Natural killer cell (primary cell): ENCODE measurements at regions not wholly inside any gene's neighbourhood (a gene's known extent, or its start where the extent isn't known, plus 50 kb on each side); places are given as distances from the start of the nearest gene placed in this dataset.

Experiments used
- ATAC-seq, 3 donors: fragments of 150-1000 bp in 2 of 3; fragments of 200-7000 bp in 1 of 3; cut with Tn5 transposase; 1 replicate in 1 of 3; 2 replicates in 2 of 3; pipeline ENCODE4 v1.10.0; 2021; ENCODE audit warnings: mild to moderate bottlenecking in 2 of 3, moderate library complexity in 2 of 3
- DNase-seq, 2 donors: peaks; one replicate each; pipeline versions ENCODE4 v3.0.0 to v3.0.0-alpha.2; 2013 to 2021; ENCODE audit warnings: mixed read lengths in 1 of 2
- H3K27ac ChIP-seq: one replicate; pipeline ENCODE4 v1.5.1; 2013; ENCODE audit warnings: mild to moderate bottlenecking, low read length
- H3K27me3 ChIP-seq: one replicate; pipeline ENCODE4 v1.6.1; 2013; ENCODE audit warnings: low read length; ENCODE audit not compliant: control insufficient read depth, insufficient read depth
- H3K36me3 ChIP-seq: one replicate; pipeline ENCODE4 v1.6.1; 2013; ENCODE audit warnings: low read length; ENCODE audit not compliant: control insufficient read depth, insufficient read depth
- H3K4me1 ChIP-seq: one replicate; pipeline ENCODE4 v1.6.1; 2013; ENCODE audit warnings: low read length; ENCODE audit not compliant: control insufficient read depth, insufficient read depth
- H3K4me3 ChIP-seq: one replicate; pipeline ENCODE4 v1.5.1; 2013; ENCODE audit warnings: low read length
- H3K9me3 ChIP-seq: one replicate; pipeline ENCODE4 v1.6.1; 2013; ENCODE audit warnings: low read length; ENCODE audit not compliant: control insufficient read depth, insufficient read depth
- H3K27ac Mint-ChIP-seq, 2 donors: one replicate each; pipeline ENCODE4 v1.8.0; 2022; ENCODE audit warnings: mild to moderate bottlenecking in 2 of 2, mixed read lengths in 2 of 2, moderate library complexity in 1 of 2
- H3K27me3 Mint-ChIP-seq, 2 donors: one replicate each; pipeline ENCODE4 v1.8.0; 2022; ENCODE audit warnings: low read depth in 2 of 2, mixed read lengths in 2 of 2
- H3K36me3 Mint-ChIP-seq: one replicate; pipeline ENCODE4 v1.8.0; 2022; ENCODE audit warnings: mixed read lengths
- H3K4me1 Mint-ChIP-seq, 2 donors: one replicate each; pipeline ENCODE4 v1.8.0; 2022; ENCODE audit warnings: mixed read lengths in 2 of 2
- H3K4me3 Mint-ChIP-seq: one replicate; pipeline ENCODE4 v1.8.0; 2022; ENCODE audit warnings: mild to moderate bottlenecking, moderate library complexity, mixed read lengths
- H3K9me3 Mint-ChIP-seq, 2 donors: one replicate each; pipeline ENCODE4 v1.8.0; 2022; ENCODE audit warnings: mixed read lengths in 2 of 2
- CTCF ChIP-seq: fragments of 200-600 bp; IDR thresholded peaks from one replicate; pipeline ENCODE4 v1.8.0; 2022; ENCODE audit warnings: antibody characterized with exemption
- WGBS: methylation state at CpG from one replicate; pipeline ENCODE4 v1.1.7; 2013; ENCODE audit warnings: missing lambda C conversion rate; ENCODE audit not compliant: insufficient coverage; 5-methylcytosine and 5-hydroxymethylcytosine counted together
- intact Hi-C: fragments of 100-400 bp; cut with micrococcal nuclease; formaldehyde crosslinking; loops from one replicate; pipeline ENCODE4 v1.14.2; 2022

GRCh38 chr4:186422296-186422695, 133.1 kb downstream of the MTNR1A start:
- 83% methylated on average over 1 of the region's 2 CpGs for WGBS
- intact Hi-C loops: no loop called here
- no peak overlapping the region for H3K4me3 Mint-ChIP-seq
- Histone ChIP-seq H3K27ac (no peak overlapping the region), H3K27me3 (no peaks in the 10 kb centered on the region), H3K36me3 (no peaks in the 10 kb centered on the region), H3K4me1 (no peaks in the 10 kb centered on the region), H3K4me3 (no peak overlapping the region), H3K9me3 (no peaks in the 10 kb centered on the region)
- H3K27me3 Mint-ChIP-seq: no peaks in the 10 kb centered on the region
- no peaks in the 10 kb centered on the region for H3K36me3 Mint-ChIP-seq
- DNase-seq (no peak), ATAC-seq (no peak)
- no peaks in the 10 kb centered on the region for H3K4me1 Mint-ChIP-seq
- H3K27ac Mint-ChIP-seq: no peak overlapping the region
- TF ChIP-seq CTCF: no peak
- H3K9me3 Mint-ChIP-seq: peaks cover 0 to 3% of the 10 kb centered on the region in 2 donors

GRCh38 chr4:186416451-186417060, 138.8 kb downstream of the MTNR1A start:
- 65% methylated on average over 5 of the region's 5 CpGs for WGBS

DNA sequence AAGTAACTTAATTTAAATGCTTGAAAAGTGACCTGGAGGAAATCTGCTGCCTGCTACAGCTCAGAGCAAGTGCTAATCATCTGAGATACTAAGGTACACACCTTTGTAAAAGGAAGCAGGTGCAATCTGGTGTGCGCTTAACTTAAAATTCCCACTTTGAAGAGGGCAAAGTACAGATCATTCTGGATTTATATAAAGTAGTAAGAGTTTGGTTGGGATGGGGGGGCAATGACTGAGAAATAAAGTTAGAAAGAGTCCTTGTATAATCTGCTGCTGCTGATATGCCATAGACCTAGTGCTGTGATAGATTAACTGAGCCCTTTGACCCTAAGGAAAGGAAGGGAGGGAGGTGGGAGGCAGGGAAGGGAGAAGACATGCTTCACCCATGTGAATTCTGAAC, 141.0 kb downstream of the MTNR1A start:
- no peak for TF ChIP-seq CTCF
- Histone ChIP-seq H3K27ac (no peak overlapping the region), H3K4me3 (no peak overlapping the region), H3K36me3 (no peaks in the 10 kb centered on the region), H3K27me3 (no peaks in the 10 kb centered on the region), H3K4me1 (no peaks in the 10 kb centered on the region), H3K9me3 (no peaks in the 10 kb centered on the region)
- H3K36me3 Mint-ChIP-seq: no peaks in the 10 kb centered on the region
- no peaks in the 10 kb centered on the region for H3K27me3 Mint-ChIP-seq
- no peaks in the 10 kb centered on the region for H3K9me3 Mint-ChIP-seq
- DNase-seq (no peak), ATAC-seq (no peak)
- no peak overlapping the region for H3K27ac Mint-ChIP-seq
- intact Hi-C loops: no loop called here
- H3K4me1 Mint-ChIP-seq: no peaks in the 10 kb centered on the region
- 100% methylated on average over 1 of the region's 1 CpG for WGBS
- H3K4me3 Mint-ChIP-seq: no peak overlapping the region

More at GRCh38 chr4:186416451-186417060, 138.8 kb downstream of the MTNR1A start:
- H3K36me3 ChIP-seq: no peaks in the 10 kb centered on the region
- Mint-ChIP-seq H3K27ac (no peak overlapping the region), H3K9me3 (peaks cover 0 to 3% of the 10 kb centered on the region in 2 donors), H3K27me3 (no peaks in the 10 kb centered on the region), H3K4me3 (no peak overlapping the region), H3K36me3 (no peaks in the 10 kb centered on the region), H3K4me1 (no peaks in the 10 kb centered on the region)
- no peak for ATAC-seq
- no peak overlapping the region for H3K4me3 ChIP-seq
- no peaks in the 10 kb centered on the region for H3K4me1 ChIP-seq
- no peak overlapping the region for H3K27ac ChIP-seq
- intact Hi-C loops: no loop called here
- H3K27me3 ChIP-seq: no peaks in the 10 kb centered on the region
- DNase-seq: no peak
- H3K9me3 ChIP-seq: no peaks in the 10 kb centered on the region
- TF ChIP-seq CTCF: no peak

GRCh38 chr4:186405957-186406356, 140.0 kb downstream of the F11 start:
- Histone ChIP-seq H3K9me3 (no peaks in the 10 kb centered on the region), H3K27me3 (no peaks in the 10 kb centered on the region), H3K4me1 (no peaks in the 10 kb centered on the region), H3K4me3 (no peak overlapping the region), H3K36me3 (no peaks in the 10 kb centered on the region), H3K27ac (no peak overlapping the region)
- Mint-ChIP-seq H3K36me3 (no peaks in the 10 kb centered on the region), H3K4me1 (no peaks in the 10 kb centered on the region), H3K27ac (no peak overlapping the region), H3K9me3 (peaks cover 13 to 14% of the 10 kb centered on the region in 2 donors), H3K27me3 (peaks cover 0 to 2% of the 10 kb centered on the region in 2 donors), H3K4me3 (no peak overlapping the region)
- DNase-seq (no peak), ATAC-seq (peak in 1 of 3 donors; percentile 42)
- TF ChIP-seq CTCF: no peak
- WGBS: 85% methylated on average over 12 of the region's 12 CpGs
- intact Hi-C loops: no loop called here
